GM21360 (cell line): ENCODE measurements at regions not wholly inside any gene's neighbourhood (a gene's known extent, or its start where the extent isn't known, plus 50 kb on each side); places are given as distances from the start of the nearest gene placed in this dataset.

Experiments
- ATAC-seq: cut with Tn5 transposase; IDR thresholded peaks from one replicate; pipeline ENCODE4 v1.9.1; 2021; ENCODE audit warnings: mild to moderate bottlenecking, moderate library complexity; ENCODE audit not compliant: unreplicated experiment

GRCh38 chr2:234343372-234343771 is 153.5 kb downstream of the ARL4C start:
- ATAC-seq: no peak

DNA sequence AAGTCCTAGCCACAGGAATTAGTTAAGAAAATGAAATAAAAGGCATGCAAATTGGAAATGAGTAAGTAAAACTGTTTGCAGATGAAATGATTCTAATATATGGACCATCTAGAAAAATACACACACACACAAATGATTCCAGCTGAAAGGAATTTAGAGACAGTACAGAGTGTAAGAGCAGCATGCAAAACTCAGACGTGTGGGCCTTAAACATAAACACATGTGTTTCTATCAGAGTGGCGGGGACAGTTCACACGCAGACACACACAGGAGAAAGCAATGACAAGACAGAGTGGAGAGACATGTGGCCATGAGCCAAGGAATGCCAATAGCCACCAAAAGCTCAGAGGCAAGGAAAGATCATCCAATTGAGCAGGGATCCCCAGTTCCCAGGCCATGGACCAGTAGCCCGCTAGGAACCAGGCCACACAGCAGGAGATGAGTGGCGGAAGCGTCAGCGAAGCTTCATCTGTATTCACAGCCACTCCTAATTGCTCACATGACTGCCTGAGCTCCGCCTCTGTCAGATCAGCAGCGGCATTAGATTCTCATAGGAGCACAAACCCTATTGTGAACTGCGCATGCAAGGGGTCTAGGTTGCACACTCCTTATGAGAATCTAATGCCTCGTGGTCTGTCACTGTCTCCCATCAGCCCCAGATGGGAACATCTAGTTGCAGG is 155.4 kb downstream of the ARL4C start:
- no peak for ATAC-seq

- ATAC-seq: no peak
These were observed 157.4 kb downstream of the ARL4C start for GRCh38 chr2:234339501-234339900.

GRCh38 chr2:234339011-234339410 is 157.9 kb downstream of the ARL4C start:
- no peak for ATAC-seq

- no peak for ATAC-seq
These were observed 161.1 kb downstream of the ARL4C start for GRCh38 chr2:234335661-234336228.

- ATAC-seq: no peak
These were observed 162.1 kb downstream of the ARL4C start for GRCh38 chr2:234334756-234335155.

- ATAC-seq: no peak
These were observed 162.7 kb downstream of the ARL4C start for GRCh38 chr2:234334151-234334550.

DNA sequence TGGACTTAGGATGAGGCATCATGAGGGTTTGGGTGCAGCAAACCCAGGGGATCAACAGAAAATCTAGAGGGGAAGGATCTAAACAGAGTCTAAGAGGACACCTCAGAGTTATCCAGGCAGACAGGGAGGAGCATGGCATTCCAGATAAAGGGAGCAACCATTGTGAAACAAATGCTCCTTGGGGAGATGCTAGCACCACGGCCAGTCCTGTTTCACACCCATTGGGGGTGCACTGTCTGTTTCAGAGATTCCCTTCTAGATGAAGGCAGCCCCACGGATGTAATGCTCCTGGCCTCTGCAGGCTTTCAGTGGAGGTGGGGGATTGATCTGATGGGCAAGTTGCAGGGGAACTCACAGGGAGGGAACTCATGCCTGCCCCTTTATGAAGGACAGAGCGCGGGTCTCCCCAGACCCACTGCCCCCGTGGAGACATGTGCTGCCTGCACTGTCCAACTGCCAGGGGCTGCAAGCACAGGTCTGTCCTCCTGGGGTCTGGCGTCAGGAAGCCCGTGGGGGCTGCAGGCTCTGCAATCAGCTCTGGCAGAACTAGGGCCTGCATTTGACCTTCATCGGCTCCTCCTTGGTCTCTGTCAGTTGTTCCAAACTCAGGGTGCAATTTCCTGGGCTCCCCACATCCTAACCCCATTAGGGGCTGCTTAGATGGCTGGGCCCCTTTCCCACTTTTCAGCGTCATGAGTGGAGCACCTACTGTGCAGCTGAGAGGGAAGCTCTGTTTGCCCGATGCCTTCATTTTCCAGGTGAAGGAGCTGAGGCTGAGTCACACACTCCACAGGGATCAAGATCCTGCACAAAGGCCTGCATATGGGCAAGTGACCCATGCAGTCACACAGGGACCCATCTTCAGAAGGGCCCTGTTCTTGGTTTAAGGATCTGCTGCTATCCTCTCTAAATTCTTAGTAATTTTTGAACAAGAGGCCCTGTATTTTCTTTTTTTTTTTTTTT is 163.4 kb downstream of the ARL4C start:
- ATAC-seq: no peak

GRCh38 chr2:234331966-234332365 is 164.9 kb downstream of the ARL4C start:
- ATAC-seq: no peak

DNA sequence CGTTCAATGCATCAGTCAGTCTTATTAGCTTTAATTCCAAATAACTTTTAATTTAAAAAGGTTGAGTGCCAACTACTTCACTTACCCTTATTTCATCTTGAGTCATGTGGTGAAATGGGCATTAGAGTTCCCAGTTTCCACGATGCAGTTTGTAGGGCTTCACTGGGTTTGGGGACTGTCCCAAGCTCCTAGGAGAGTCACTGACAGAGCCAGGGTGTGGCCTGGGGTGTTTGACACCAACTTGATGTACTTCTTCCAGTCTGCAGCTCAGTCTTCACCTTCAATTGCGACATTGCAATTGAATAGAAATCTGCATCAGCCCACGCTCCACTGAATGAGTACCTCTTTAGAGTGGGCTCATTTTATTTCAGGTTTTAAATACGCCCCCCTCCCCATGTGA is 165.3 kb downstream of the ARL4C start:
- ATAC-seq: no peak

GRCh38 chr2:234330902-234331301 is 166.0 kb downstream of the ARL4C start:
- no peak for ATAC-seq

DNA sequence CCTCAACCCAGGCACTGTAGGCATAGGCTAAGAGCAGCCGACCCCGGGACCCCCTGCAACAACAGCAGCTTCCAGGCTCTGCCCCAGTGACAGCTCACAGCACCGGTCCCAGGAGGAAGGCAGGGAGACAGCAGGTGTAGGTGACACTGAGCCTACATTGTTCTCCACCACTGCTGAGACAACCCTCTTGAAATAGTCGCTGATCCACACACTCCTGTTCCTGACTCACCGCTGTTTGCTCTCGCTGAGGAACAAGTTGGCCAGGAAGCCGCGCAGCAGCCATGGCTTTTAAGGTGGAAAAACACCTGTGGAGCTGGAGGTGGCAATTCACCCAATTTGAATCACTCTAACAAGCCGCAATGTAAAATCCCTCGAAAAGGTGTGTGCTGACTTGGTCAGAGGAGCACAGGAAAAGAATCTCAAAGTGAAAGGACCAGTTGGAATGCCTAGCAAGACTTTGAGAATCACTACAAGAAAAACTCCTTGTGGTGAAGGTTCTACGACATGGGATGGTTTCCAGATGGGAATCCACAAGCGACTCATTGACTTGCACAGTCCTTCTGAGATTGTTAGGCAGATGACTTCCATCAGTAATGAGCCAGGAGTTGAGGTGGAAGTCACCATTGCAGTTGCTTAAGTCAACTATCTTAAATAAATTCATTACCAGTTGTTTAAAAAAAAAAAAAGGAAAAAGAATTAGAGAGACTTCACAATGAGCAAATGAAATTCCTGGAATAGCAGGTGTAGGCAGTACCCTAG is 167.5 kb downstream of the ARL4C start:
- no peak for ATAC-seq

DNA sequence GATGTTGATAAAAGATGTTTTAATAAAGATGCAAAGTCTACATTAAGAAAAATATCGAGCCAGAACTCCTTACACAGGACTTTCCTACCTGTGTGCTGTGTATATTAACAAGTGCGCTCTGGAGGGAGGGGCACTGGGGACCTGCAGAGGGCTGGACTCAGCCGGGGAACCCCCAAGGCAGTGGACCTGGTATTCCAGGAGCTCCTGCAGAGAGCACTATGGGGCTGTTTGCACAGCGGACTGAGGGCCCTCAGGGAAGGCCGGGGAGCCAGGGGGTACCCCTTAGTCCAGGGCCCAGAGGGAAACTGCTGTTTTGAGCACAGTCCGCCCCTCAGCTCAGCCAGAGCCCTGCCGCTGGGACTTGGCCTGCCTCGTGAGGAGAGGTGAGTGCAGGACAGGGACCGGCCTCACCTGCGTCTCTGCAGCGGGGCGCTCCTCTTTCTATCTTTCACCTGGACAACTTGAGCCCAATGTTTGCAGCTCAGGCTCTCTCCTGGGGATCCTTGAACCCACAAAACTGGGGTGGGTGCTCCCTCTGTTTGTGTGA is 168.4 kb downstream of the ARL4C start:
- no peak for ATAC-seq

GRCh38 chr2:234326694-234327093 is 170.2 kb downstream of the ARL4C start:
- no peak for ATAC-seq

DNA sequence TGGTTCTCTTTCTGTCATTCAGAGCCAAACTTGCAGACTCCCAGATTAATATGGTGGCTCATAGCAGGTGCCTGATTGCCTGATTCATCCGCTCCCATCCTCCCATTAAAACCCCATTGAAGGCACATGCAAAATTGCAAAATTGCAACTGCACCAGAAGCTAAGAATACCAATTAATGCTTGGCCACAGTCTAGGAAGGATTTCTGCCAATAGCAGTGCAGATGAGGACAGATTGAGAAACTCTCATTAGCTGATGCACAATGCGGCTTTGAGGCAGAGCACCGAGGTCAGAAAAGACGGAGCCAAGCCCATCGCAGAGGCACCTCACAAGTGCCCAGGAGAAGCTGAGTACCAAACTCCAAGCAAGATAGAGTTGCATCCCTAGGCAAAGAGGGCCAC is 172.8 kb downstream of the ARL4C start:
- no peak for ATAC-seq

DNA sequence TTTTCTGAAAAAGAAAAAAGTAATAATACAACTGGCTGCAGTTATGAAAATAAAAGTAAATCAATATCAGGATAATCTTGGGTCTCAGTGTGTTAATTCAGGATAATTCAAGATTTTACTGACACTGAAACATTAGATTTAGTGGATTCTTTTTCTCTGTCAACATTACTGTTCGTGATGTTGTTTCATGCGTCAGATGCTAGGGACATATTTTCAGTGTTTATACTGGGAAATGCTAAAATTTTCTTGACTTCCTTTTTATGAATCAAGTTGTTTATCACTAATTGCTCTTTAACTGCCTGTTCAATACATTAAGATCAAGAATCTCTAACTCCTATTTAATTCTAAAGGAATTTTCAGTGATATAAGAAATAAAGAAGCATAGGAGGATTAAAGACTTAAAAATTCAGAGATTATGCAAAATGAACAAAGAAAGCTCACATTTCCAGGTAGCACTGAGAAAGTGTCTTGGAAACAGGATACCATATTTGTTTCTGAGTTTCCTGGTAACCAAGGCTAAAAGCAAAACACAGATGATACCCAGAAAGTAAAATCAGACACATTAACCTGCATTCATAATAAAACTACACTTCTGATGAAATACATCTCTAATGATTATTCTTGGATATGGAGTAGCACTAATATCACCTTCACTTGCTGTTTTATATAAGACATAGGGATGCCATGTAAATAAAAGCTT is 174.0 kb downstream of the ARL4C start:
- ATAC-seq: no peak

DNA sequence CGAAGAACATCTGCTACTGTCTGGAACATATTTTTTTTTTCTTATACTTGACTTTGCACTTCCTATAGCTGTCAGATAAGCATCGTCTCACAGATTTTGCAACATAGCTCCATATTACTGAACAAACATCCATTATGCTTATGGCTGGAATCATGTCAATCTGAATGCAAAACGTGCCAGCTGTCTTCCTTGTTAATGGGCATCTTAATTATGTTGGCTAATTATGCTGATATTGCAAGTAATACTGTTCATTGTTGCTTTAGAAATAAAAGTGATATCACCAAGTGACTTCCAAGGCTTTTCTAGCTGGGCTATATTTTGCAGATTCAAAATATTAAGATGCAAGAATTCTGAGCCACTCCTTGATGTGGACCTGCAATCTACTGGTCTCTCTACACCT is 176.8 kb downstream of the ARL4C start:
- no peak for ATAC-seq

- ATAC-seq: no peak
These were observed 178.5 kb downstream of the ARL4C start for GRCh38 chr2:234318361-234318760.

GRCh38 chr2:234313558-234313957 is 183.3 kb downstream of the ARL4C start:
- no peak for ATAC-seq

- no peak for ATAC-seq
These were observed 186.7 kb downstream of the ARL4C start for GRCh38 chr2:234310166-234310565.
